PC-9 (cell line): ENCODE measurements at regions not wholly inside any gene's neighbourhood (a gene's known extent, or its start where the extent isn't known, plus 50 kb on each side); places are given as distances from the start of the nearest gene placed in this dataset.

ENCODE experiments used
- BruUV-seq: library from RNA; stranded (reverse); fragments of 400-500 nt; replicated peaks from 2 replicates; lab custom pipeline; 2021; lab: Mats Ljungman, UMichigan
- CTCF ChIA-PET: fragments of 300-600 bp; sonication (Branson Sonifier 250); formaldehyde crosslinking; loops from one replicate; lab custom pipeline; 2022; ENCODE audit warnings: antibody characterized with exemption; lab: Charles Lee
- POLR2A ChIA-PET: fragments of 300-600 bp; sonication (Branson Sonifier 250); formaldehyde crosslinking; loops from one replicate; lab custom pipeline; 2022; ENCODE audit warnings: antibody characterized with exemption; ENCODE audit not compliant: unreplicated experiment; lab: Charles Lee
- DNase-seq, 2 experiments: peaks; one replicate each; pipeline versions ENCODE4 v3.0.0 to v3.0.0-alpha.2; 2015 to 2022; ENCODE audit warnings: mixed read lengths in 1 of 2
- H2AFZ ChIP-seq: fragments of 200-600 bp; sonication (generic); 2 replicates; pipeline ENCODE4 v1.8.1; 2017; ENCODE audit warnings: antibody characterized with exemption
- H3F3A ChIP-seq: fragments of 200-600 bp; sonication (generic); 2 replicates; pipeline ENCODE4 v1.8.1; 2017; ENCODE audit warnings: antibody characterized with exemption, mild to moderate bottlenecking, low read depth; ENCODE audit not compliant: insufficient read depth
- H3K27ac ChIP-seq: fragments of 200-600 bp; sonication (generic); 2 replicates; pipeline ENCODE4 v1.6.1; 2016; ENCODE audit warnings: mixed run types
- H3K27me3 ChIP-seq: fragments of 200-600 bp; sonication (generic); 2 replicates; pipeline ENCODE4 v1.6.1; 2016; ENCODE audit warnings: low read depth, mixed run types; ENCODE audit not compliant: insufficient read depth
- H3K36me3 ChIP-seq: fragments of 200-600 bp; sonication (generic); 2 replicates; pipeline ENCODE4 v1.6.1; 2016; ENCODE audit warnings: low read depth, mixed run types
- H3K4me1 ChIP-seq: fragments of 200-600 bp; sonication (generic); replicated peaks from 2 replicates; pipeline ENCODE4 v1.6.1; 2016; ENCODE audit warnings: mixed run types; ENCODE audit not compliant: insufficient read depth
- H3K4me2 ChIP-seq: fragments of 200-600 bp; sonication (generic); 2 replicates; pipeline ENCODE4 v1.6.1; 2017; ENCODE audit warnings: mixed run types
- H3K4me3 ChIP-seq: fragments of 200-600 bp; sonication (generic); 2 replicates; pipeline ENCODE4 v1.6.1; 2016; ENCODE audit warnings: mixed run types
- H3K79me2 ChIP-seq: fragments of 200-600 bp; sonication (generic); 2 replicates; pipeline ENCODE4 v1.6.1; 2017; ENCODE audit warnings: low read depth, mixed run types
- H3K9me2 ChIP-seq: fragments of 200-600 bp; sonication (generic); 2 replicates; pipeline ENCODE4 v1.8.1; 2017; ENCODE audit warnings: mild to moderate bottlenecking; ENCODE audit not compliant: insufficient read depth
- H3K9me3 ChIP-seq: fragments of 200-600 bp; sonication (generic); 2 replicates; pipeline ENCODE4 v1.8.1; 2016; ENCODE audit warnings: low read depth; ENCODE audit not compliant: insufficient read depth
- H4K20me1 ChIP-seq: fragments of 200-600 bp; sonication (generic); 2 replicates; pipeline ENCODE4 v1.8.1; 2017; ENCODE audit not compliant: insufficient read depth
- CTCF ChIP-seq: fragments of 200-600 bp; sonication (generic); conservative IDR thresholded peaks from 2 replicates; pipeline ENCODE4 v1.6.1; 2017; ENCODE audit warnings: mixed run types, antibody characterized with exemption, mild to moderate bottlenecking, moderate library complexity
- EZH2 ChIP-seq: fragments of 200-600 bp; sonication (generic); IDR thresholded peaks from 2 replicates; pipeline ENCODE4 v1.8.0; 2017; ENCODE audit warnings: antibody characterized with exemption, low read depth
- intact Hi-C: fragments of 100-400 bp; cut with micrococcal nuclease; formaldehyde crosslinking; loops from one replicate; pipeline ENCODE4 v1.10.0; 2022; ENCODE audit not compliant: unreplicated experiment

GRCh38 chr11:71358963-71359567, 89.1 kb downstream of the DHCR7 start:
- Histone ChIP-seq H3K9me2 (no peaks in the 10 kb centered on the region), H4K20me1 (no peaks in the 10 kb centered on the region), H3K4me3 (no peak overlapping the region), H2AFZ (no peak overlapping the region), H3K36me3 (no peaks in the 10 kb centered on the region), H3K4me2 (no peak overlapping the region), H3K27ac (no peak overlapping the region), H3K4me1 (no peaks in the 10 kb centered on the region), H3K27me3 (peaks cover 59% of the 10 kb centered on the region), H3F3A (no peaks in the 10 kb centered on the region), H3K79me2 (no peaks in the 10 kb centered on the region), H3K9me3 (no peaks in the 10 kb centered on the region)
- POLR2A ChIA-PET = no interaction called here
- no peak for DNase-seq
- CTCF ChIA-PET = interaction anchor here (0.6 kb wide), 1 partner anchor 28 kb away, joined by 3 read pairs; no protein-coding TSS in a partner anchor
- intact Hi-C loops = no loop called here
- TF ChIP-seq EZH2 (no peak), CTCF (no peak)
- BruUV-seq = no TSS peak

- Histone ChIP-seq H3K36me3 (no peaks in the 10 kb centered on the region), H3K4me2 (no peak overlapping the region), H3K4me3 (no peak overlapping the region), H3K4me1 (no peaks in the 10 kb centered on the region), H3K79me2 (no peaks in the 10 kb centered on the region), H4K20me1 (no peaks in the 10 kb centered on the region), H2AFZ (no peak overlapping the region), H3K9me3 (no peaks in the 10 kb centered on the region), H3K27me3 (peaks cover 66% of the 10 kb centered on the region), H3K27ac (no peak overlapping the region), H3K9me2 (no peaks in the 10 kb centered on the region), H3F3A (no peaks in the 10 kb centered on the region)
- TF ChIP-seq EZH2 (no peak), CTCF (no peak)
- no peak for DNase-seq
- intact Hi-C loops = no loop called here
- ChIA-PET CTCF (no interaction called here), POLR2A (no interaction called here)
- BruUV-seq = no TSS peak
Observed at GRCh38 chr11:71358122-71358728, 90.0 kb downstream of the DHCR7 start.

- no peak overlapping the region for H3K4me3 ChIP-seq
- no peaks in the 10 kb centered on the region for H3K9me3 ChIP-seq
- no peaks in the 10 kb centered on the region for H3K9me2 ChIP-seq
- no peak overlapping the region for H3K27ac ChIP-seq
- H3K36me3 ChIP-seq = no peaks in the 10 kb centered on the region
- DNase-seq = no peak
- H4K20me1 ChIP-seq = no peaks in the 10 kb centered on the region
- no TSS peak for BruUV-seq
- H2AFZ ChIP-seq = no peak overlapping the region
- H3K79me2 ChIP-seq = no peaks in the 10 kb centered on the region
- no peak for TF ChIP-seq EZH2
- no peak for TF ChIP-seq CTCF
- no peak overlapping the region for H3K4me2 ChIP-seq
- intact Hi-C loops = no loop called here
- POLR2A ChIA-PET = no interaction called here
- peaks cover 74% of the 10 kb centered on the region for H3K27me3 ChIP-seq
- CTCF ChIA-PET = interaction anchor here (0.6 kb wide), 1 partner anchor 57 kb away, joined by 3 read pairs; no protein-coding TSS in a partner anchor
- H3F3A ChIP-seq = no peaks in the 10 kb centered on the region
- H3K4me1 ChIP-seq = no peaks in the 10 kb centered on the region
Observed at GRCh38 chr11:71357414-71357813, 90.8 kb downstream of the DHCR7 start.
